Retinal pigment epithelial cell (primary cell): ENCODE measurements at regions not wholly inside any gene's neighbourhood (a gene's known extent, or its start where the extent isn't known, plus 50 kb on each side); places are given as distances from the start of the nearest gene placed in this dataset.

Experiments used
- DNase-seq: peaks from one replicate; pipeline ENCODE4 v3.0.0-alpha.2; 2010; ENCODE audit warnings: low read depth
- H3K4me3 ChIP-seq: 2 replicates; pipeline ENCODE4 v1.5.1; 2011; ENCODE audit warnings: mild to moderate bottlenecking, low read length, control low read depth, moderate library complexity
- TF ChIP-seq, protein P1 (sequence below): conservative IDR thresholded peaks from 2 replicates; pipeline ENCODE4 v1.5.1; 2011; ENCODE audit warnings: low read depth, low read length, control low read depth, inconsistent platforms

- DNase-seq: no peak
- H3K4me3 ChIP-seq: no peak overlapping the region
- TF ChIP-seq, protein P1, sequence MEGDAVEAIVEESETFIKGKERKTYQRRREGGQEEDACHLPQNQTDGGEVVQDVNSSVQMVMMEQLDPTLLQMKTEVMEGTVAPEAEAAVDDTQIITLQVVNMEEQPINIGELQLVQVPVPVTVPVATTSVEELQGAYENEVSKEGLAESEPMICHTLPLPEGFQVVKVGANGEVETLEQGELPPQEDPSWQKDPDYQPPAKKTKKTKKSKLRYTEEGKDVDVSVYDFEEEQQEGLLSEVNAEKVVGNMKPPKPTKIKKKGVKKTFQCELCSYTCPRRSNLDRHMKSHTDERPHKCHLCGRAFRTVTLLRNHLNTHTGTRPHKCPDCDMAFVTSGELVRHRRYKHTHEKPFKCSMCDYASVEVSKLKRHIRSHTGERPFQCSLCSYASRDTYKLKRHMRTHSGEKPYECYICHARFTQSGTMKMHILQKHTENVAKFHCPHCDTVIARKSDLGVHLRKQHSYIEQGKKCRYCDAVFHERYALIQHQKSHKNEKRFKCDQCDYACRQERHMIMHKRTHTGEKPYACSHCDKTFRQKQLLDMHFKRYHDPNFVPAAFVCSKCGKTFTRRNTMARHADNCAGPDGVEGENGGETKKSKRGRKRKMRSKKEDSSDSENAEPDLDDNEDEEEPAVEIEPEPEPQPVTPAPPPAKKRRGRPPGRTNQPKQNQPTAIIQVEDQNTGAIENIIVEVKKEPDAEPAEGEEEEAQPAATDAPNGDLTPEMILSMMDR: no peak
Observed at GRCh38 chr4:23388699-23389395, 501.0 kb downstream of the PPARGC1A start.

- TF ChIP-seq, protein P1: no peak
- no peak overlapping the region for H3K4me3 ChIP-seq
- no peak for DNase-seq
Observed at GRCh38 chr4:23388255-23388654, 501.6 kb downstream of the PPARGC1A start.

GRCh38 chr4:23384741-23385140 is 505.1 kb downstream of the PPARGC1A start:
- peak; percentile 51 for DNase-seq
- TF ChIP-seq, protein P1: no peak
- no peak overlapping the region for H3K4me3 ChIP-seq

- no peak overlapping the region for H3K4me3 ChIP-seq
- no peak for DNase-seq
- TF ChIP-seq, protein P1: no peak
Observed at GRCh38 chr4:23382879-23383278, 507.0 kb downstream of the PPARGC1A start.

DNA sequence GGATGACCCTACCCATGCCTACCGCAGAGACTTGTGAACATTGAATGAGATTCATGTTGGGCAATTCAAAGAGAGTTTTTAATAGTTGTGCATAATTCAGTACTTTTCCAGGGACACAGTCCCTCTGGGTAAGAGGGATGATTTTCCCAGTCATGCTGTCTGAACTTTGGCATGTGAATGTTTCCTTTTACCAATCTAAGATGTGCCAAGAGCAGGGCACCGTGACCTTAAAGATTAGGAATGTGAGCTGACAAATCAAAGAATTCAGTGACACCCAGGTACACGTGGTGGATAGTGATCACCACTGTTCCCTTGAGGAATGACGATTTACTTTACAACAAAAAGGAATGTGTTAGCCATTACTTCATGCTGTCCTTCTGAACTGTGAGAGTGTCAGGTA is 515.6 kb downstream of the PPARGC1A start:
- no peak for DNase-seq
- TF ChIP-seq, protein P1: no peak
- H3K4me3 ChIP-seq: no peak overlapping the region

- TF ChIP-seq, protein P1: no peak
- DNase-seq: peak; percentile 100
- H3K4me3 ChIP-seq: no peak overlapping the region
Observed at GRCh38 chr4:23373261-23373660, 516.6 kb downstream of the PPARGC1A start.

GRCh38 chr4:23371533-23371932 is 518.3 kb downstream of the PPARGC1A start:
- H3K4me3 ChIP-seq: no peak overlapping the region
- DNase-seq: no peak
- TF ChIP-seq, protein P1: no peak
